ENCODE measurements at regions not wholly inside any gene's neighbourhood (a gene's known extent, or its start where the extent isn't known, plus 50 kb on each side); places are given as distances from the start of the nearest gene placed in this dataset.
"Not testable (repeated sequence)": the region's sequence is repeated elsewhere in the genome, so short reads cannot be mapped to it uniquely, and the experiment has no call there.

DNA sequence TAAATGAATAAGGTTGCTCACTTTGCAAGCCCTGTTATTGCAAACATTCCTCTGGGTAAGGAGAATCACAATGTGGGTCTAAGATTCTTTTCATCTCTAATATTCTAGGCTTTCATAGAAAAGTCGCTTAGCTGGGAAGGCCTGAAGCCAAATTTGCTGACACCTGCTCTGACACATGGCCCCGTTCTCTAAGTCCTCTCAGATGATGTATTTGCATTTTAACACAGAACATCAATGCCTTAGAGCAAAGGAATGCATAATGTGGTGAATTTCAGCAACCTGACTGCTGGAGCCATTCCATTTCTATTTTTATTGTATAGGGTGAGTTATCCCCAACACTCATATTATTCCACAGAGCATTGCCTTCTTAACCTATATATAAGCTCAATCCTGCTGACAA, 682.1 kb upstream of the NRP1 start:
- no peak for DNase-seq (ENCODE audit: low read depth)
- TF ChIP-seq, protein P1, sequence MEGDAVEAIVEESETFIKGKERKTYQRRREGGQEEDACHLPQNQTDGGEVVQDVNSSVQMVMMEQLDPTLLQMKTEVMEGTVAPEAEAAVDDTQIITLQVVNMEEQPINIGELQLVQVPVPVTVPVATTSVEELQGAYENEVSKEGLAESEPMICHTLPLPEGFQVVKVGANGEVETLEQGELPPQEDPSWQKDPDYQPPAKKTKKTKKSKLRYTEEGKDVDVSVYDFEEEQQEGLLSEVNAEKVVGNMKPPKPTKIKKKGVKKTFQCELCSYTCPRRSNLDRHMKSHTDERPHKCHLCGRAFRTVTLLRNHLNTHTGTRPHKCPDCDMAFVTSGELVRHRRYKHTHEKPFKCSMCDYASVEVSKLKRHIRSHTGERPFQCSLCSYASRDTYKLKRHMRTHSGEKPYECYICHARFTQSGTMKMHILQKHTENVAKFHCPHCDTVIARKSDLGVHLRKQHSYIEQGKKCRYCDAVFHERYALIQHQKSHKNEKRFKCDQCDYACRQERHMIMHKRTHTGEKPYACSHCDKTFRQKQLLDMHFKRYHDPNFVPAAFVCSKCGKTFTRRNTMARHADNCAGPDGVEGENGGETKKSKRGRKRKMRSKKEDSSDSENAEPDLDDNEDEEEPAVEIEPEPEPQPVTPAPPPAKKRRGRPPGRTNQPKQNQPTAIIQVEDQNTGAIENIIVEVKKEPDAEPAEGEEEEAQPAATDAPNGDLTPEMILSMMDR (IDR thresholded peaks at IDR 0.05; ENCODE audit: insufficient read depth, low read depth, low read length, missing control alignments), result no peak
- H3K4me3 ChIP-seq (ENCODE audit: low read length), result no peak overlapping the region

DNA sequence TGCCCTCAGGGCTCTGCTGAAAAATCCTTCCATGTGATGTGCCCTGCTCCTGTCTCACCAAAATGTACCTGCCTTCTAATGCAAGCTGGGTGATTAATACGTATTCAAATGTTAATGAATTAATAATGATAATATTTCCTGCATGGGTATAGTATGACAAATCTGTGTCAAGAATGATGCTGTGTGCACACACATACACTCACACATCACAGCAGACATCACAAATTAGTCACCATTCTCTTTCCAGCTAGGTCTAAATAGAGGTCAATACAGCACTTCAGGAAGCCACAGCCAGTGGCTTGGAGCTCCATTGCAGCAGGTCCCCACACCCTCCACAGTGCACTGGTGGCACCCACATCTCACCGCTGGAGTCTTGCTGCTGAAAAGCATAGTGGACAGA, 681.2 kb upstream of the NRP1 start:
- H3K4me3 ChIP-seq (ENCODE audit: low read length), result no peak overlapping the region
- TF ChIP-seq, protein P1 (IDR thresholded peaks at IDR 0.05; ENCODE audit: insufficient read depth, low read depth, low read length, missing control alignments), result no peak
- DNase-seq (ENCODE audit: low read depth), result peak; percentile 71

DNA sequence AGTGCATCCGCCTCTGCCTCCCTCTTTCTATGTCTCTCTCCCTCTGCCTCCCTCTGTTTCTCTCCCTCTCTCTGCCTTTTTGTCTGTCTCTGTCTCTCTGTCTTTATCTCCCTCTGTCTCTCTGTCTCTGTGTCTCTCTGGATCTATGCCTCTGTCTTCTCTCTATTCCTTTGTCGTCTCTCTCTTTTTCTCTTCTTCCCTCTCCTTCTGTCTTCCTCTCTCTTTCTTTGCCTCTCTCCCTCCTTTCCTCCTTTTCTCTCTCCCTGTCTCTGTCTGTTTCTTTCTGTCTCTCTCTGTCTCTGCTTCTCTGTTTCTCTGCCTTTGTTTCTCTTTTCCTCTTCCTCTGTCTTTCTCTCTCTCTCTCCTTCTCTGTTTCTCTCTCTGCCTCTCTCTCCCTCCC, 678.8 kb upstream of the NRP1 start:
- no peak for DNase-seq (ENCODE audit: low read depth)
- TF ChIP-seq, protein P1 (IDR thresholded peaks at IDR 0.05; ENCODE audit: insufficient read depth, low read depth, low read length, missing control alignments), result no peak
- H3K4me3 ChIP-seq (ENCODE audit: low read length), result no peak overlapping the region

DNA sequence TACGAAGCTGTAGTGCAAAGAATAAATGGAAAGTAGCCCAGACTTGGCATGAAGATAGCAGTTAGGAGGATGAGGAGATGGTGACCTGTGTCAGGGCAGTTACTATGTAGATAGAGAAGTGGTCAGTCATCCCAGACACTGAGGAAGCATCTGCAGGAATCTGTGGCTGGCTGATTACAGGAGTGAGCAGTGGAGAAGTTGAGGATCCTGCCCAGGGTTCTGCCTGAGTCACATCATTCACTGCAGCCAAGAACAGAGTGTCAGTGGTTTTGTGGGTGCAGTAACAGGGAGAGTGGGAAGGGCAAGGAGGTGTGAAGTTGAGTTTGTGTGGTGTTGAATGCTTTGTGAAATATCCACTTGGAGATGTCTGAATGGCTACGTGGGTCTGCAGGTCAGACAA, 676.4 kb upstream of the NRP1 start:
- H3K4me3 ChIP-seq (ENCODE audit: low read length), result no peak overlapping the region
- TF ChIP-seq, protein P1 (IDR thresholded peaks at IDR 0.05; ENCODE audit: insufficient read depth, low read depth, low read length, missing control alignments), result no peak
- peak; percentile 13 for DNase-seq (ENCODE audit: low read depth)

DNA sequence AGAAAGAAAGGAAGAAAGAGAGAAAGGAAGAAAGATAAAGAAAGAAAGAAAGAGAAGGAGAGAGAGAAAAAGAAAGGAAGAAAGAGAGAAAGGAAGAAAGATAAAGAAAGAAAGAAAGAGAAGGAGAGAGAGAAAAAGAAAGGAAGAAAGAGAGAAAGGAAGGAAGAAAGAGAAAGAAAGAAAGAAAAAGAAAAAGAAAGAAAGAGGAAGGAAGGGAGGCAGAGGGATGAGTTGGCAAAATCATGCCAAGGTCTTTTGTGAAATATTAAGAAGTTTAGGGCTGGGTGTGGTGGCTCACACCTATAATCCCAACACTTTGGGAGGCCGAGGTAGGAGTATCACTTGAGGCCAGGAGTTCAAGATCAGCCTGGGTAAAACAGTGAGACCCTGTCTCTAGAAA, 675.8 kb upstream of the NRP1 start:
- not testable (repeated sequence) for DNase-seq (ENCODE audit: low read depth); H3K4me3 ChIP-seq (ENCODE audit: low read length)

DNA sequence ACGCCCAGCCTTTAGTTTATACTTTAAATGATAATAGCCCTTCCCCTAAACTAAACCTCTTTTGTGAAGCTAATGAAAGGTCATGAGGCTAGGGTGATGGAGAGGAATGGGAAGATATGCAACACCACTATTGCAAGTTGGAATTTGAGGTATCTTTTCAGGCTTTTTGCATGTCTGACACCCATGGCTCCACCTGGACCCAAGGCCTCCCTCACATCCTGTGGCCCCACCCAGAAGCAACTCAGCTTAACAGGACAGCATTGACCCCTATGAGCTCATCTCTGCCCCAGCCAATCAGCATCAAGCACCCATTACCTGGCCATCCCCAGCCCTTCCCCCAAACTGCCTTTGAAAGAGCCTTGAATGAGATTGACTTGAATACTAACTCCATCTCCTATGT, 674.2 kb upstream of the NRP1 start:
- H3K4me3 ChIP-seq (ENCODE audit: low read length), result no peak overlapping the region
- no peak for DNase-seq (ENCODE audit: low read depth)
- TF ChIP-seq, protein P1 (IDR thresholded peaks at IDR 0.05; ENCODE audit: insufficient read depth, low read depth, low read length, missing control alignments), result no peak

DNA sequence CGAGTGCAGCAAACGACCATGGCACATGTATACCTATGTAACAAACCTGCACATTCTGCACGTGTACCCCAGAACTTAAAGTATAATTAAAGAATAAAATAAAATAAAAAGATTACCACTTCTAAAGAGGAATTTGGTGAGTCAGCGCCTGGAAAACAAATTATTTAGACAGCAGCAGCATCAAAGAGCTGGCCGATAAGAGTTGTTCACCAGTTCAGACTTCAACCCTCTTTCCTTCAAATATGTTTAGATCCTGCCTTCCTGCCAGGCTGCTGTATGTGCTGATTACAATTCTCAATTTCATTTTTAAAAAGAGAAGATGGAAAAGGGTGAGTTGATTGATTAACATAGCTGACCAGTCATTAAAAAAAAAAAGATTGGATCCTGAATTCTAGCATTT, 672.0 kb upstream of the NRP1 start:
- DNase-seq (ENCODE audit: low read depth), result no peak

More for the DNA sequence above, 672.0 kb upstream of the NRP1 start:
- no peak overlapping the region for H3K4me3 ChIP-seq (ENCODE audit: low read length)
- TF ChIP-seq, protein P1 (IDR thresholded peaks at IDR 0.05; ENCODE audit: insufficient read depth, low read depth, low read length, missing control alignments), result no peak

Measured in epithelial cell of esophagus (primary cell).